WTC11 (cell line): ENCODE measurements at regions not wholly inside any gene's neighbourhood (a gene's known extent, or its start where the extent isn't known, plus 50 kb on each side); places are given as distances from the start of the nearest gene placed in this dataset.

Experiments
- ATAC-seq: fragments of 200-7000 bp; cut with Tn5 transposase; 2 replicates; pipeline ENCODE4 v1.10.0; 2021; ENCODE audit warnings: mild to moderate bottlenecking, moderate library complexity
- CTCF ChIA-PET: fragments of 300-600 bp; sonication (Branson Sonifier 250); formaldehyde crosslinking; loops from one replicate; lab custom pipeline; 2021; ENCODE audit warnings: antibody characterized with exemption; lab: Charles Lee
- POLR2A ChIA-PET: fragments of 350-600 bp; sonication (Branson Sonifier 250); formaldehyde crosslinking; loops from one replicate; lab custom pipeline; 2021; ENCODE audit warnings: antibody characterized with exemption; lab: Charles Lee
- DNase-seq: peaks from one replicate; pipeline ENCODE4 v3.0.0; 2021; ENCODE audit warnings: low spot score
- H3K27ac Mint-ChIP-seq: 2 replicates; pipeline ENCODE4 v1.8.0; 2021; ENCODE audit warnings: mixed read lengths
- H3K27me3 Mint-ChIP-seq: 2 replicates; pipeline ENCODE4 v1.8.0; 2021; ENCODE audit warnings: low read depth, mild to moderate bottlenecking, moderate library complexity, mixed read lengths
- H3K36me3 Mint-ChIP-seq: 2 replicates; pipeline ENCODE4 v1.8.0; 2021; ENCODE audit warnings: mixed read lengths
- H3K4me1 Mint-ChIP-seq: 2 replicates; pipeline ENCODE4 v1.8.0; 2022; ENCODE audit warnings: mixed read lengths
- H3K4me3 Mint-ChIP-seq: 2 replicates; pipeline ENCODE4 v1.8.0; 2021; ENCODE audit warnings: mild to moderate bottlenecking, moderate library complexity, mixed read lengths
- H3K9me3 Mint-ChIP-seq: 2 replicates; pipeline ENCODE4 v1.8.0; 2021; ENCODE audit warnings: mixed read lengths
- ATF1 ChIP-seq: sonication (generic); formaldehyde crosslinking; IDR thresholded peaks from 2 replicates; pipeline ENCODE4 v1.8.1; 2023; ENCODE audit warnings: mild to moderate bottlenecking, moderate library complexity, missing genetic modification reagents
- ATF3 ChIP-seq: sonication (generic); formaldehyde crosslinking; conservative IDR thresholded peaks from 2 replicates; pipeline ENCODE4 v1.8.1; 2022; ENCODE audit warnings: mild to moderate bottlenecking, missing genetic modification reagents
- CBFB ChIP-seq: sonication (generic); formaldehyde crosslinking; IDR thresholded peaks from 2 replicates; pipeline ENCODE4 v1.8.1; 2022; ENCODE audit warnings: mild to moderate bottlenecking, low read depth, missing genetic modification reagents
- CREB1 ChIP-seq: sonication (generic); formaldehyde crosslinking; IDR thresholded peaks from 2 replicates; pipeline ENCODE4 v1.8.0; 2023; ENCODE audit warnings: mild to moderate bottlenecking, missing genetic modification reagents
- CREM ChIP-seq: sonication (generic); formaldehyde crosslinking; IDR thresholded peaks from 2 replicates; pipeline ENCODE4 v1.8.1; 2022; ENCODE audit warnings: mild to moderate bottlenecking, missing genetic modification reagents, moderate library complexity
- CTCF ChIP-seq: fragments of 200-600 bp; IDR thresholded peaks from 2 replicates; pipeline ENCODE4 v1.8.0; 2022; ENCODE audit warnings: antibody characterized with exemption
- E2F4 ChIP-seq: sonication (generic); formaldehyde crosslinking; IDR thresholded peaks from 2 replicates; pipeline ENCODE4 v1.8.1; 2022; ENCODE audit warnings: low read depth, mild to moderate bottlenecking, moderate library complexity, missing genetic modification reagents, borderline replicate concordance
- FOXP1 ChIP-seq: sonication (generic); formaldehyde crosslinking; IDR thresholded peaks from 2 replicates; pipeline ENCODE4 v1.8.0; 2022; ENCODE audit warnings: missing genetic modification reagents, mild to moderate bottlenecking, moderate library complexity, borderline replicate concordance
- GABPB1 ChIP-seq: sonication (generic); formaldehyde crosslinking; IDR thresholded peaks from 2 replicates; pipeline ENCODE4 v1.8.1; 2023; ENCODE audit warnings: mild to moderate bottlenecking, missing genetic modification reagents
- HMGA2 ChIP-seq: fragments of 250-450 bp; sonication (Bioruptor Pico); IDR thresholded peaks from 2 replicates; pipeline ENCODE4 v1.4.0; 2021; ENCODE audit warnings: mild to moderate bottlenecking, moderate library complexity
- JUN ChIP-seq: sonication (generic); formaldehyde crosslinking; IDR thresholded peaks from 2 replicates; pipeline ENCODE4 v1.8.0; 2023; ENCODE audit warnings: mild to moderate bottlenecking, missing genetic modification reagents
- MXD4 ChIP-seq: fragments of 250-450 bp; sonication (Bioruptor Pico); IDR thresholded peaks from 2 replicates; pipeline ENCODE4 v1.8.0; 2021; ENCODE audit warnings: mild to moderate bottlenecking, moderate library complexity, borderline replicate concordance
- MYBL2 ChIP-seq: sonication (generic); formaldehyde crosslinking; IDR thresholded peaks from 2 replicates; pipeline ENCODE4 v1.8.1; 2023; ENCODE audit warnings: mild to moderate bottlenecking, moderate library complexity, missing genetic modification reagents
- NFYB ChIP-seq: sonication (generic); formaldehyde crosslinking; conservative IDR thresholded peaks from 2 replicates; pipeline ENCODE4 v1.8.0; 2022; ENCODE audit warnings: low read depth, missing genetic modification reagents
- RELA ChIP-seq: sonication (generic); formaldehyde crosslinking; IDR thresholded peaks from 2 replicates; pipeline ENCODE4 v1.8.1; 2022; ENCODE audit warnings: missing genetic modification reagents, mild to moderate bottlenecking, borderline replicate concordance
- SMAD3 ChIP-seq: sonication (generic); formaldehyde crosslinking; IDR thresholded peaks from 2 replicates; pipeline ENCODE4 v1.8.0; 2022; ENCODE audit warnings: missing genetic modification reagents, mild to moderate bottlenecking, borderline replicate concordance
- SMAD4 ChIP-seq: sonication (generic); formaldehyde crosslinking; IDR thresholded peaks from 2 replicates; pipeline ENCODE4 v1.8.0; 2022; ENCODE audit warnings: mild to moderate bottlenecking, missing genetic modification reagents
- TCF7 ChIP-seq: sonication (generic); formaldehyde crosslinking; IDR thresholded peaks from 2 replicates; pipeline ENCODE4 v1.8.0; 2022; ENCODE audit warnings: mild to moderate bottlenecking, low read depth, missing genetic modification reagents, moderate library complexity
- TEAD1 ChIP-seq: sonication (generic); formaldehyde crosslinking; IDR thresholded peaks from 2 replicates; pipeline ENCODE4 v1.8.0; 2022; ENCODE audit warnings: mild to moderate bottlenecking, missing genetic modification reagents
- USF2 ChIP-seq: sonication (generic); formaldehyde crosslinking; IDR thresholded peaks from 2 replicates; pipeline ENCODE4 v1.8.1; 2023; ENCODE audit warnings: mild to moderate bottlenecking, missing genetic modification reagents, moderate library complexity
- ZBTB43 ChIP-seq: sonication (generic); formaldehyde crosslinking; IDR thresholded peaks from 2 replicates; pipeline ENCODE4 v1.8.1; 2023; ENCODE audit warnings: mild to moderate bottlenecking, missing genetic modification reagents
- ZMAT4 ChIP-seq: fragments of 250-450 bp; sonication (Bioruptor Pico); IDR thresholded peaks from 2 replicates; pipeline ENCODE4 v1.9.0; 2021; ENCODE audit warnings: mild to moderate bottlenecking
- ZNF121 ChIP-seq: sonication (generic); formaldehyde crosslinking; IDR thresholded peaks from 2 replicates; pipeline ENCODE4 v1.8.0; 2023; ENCODE audit warnings: missing genetic modification reagents
- ZNF317 ChIP-seq: sonication (generic); formaldehyde crosslinking; IDR thresholded peaks from 2 replicates; pipeline ENCODE4 v1.8.1; 2023; ENCODE audit warnings: low read depth, mild to moderate bottlenecking, moderate library complexity, missing genetic modification reagents, borderline replicate concordance

- Mint-ChIP-seq H3K36me3 (no peaks in the 10 kb centered on the region), H3K27ac (no peak overlapping the region), H3K27me3 (no peaks in the 10 kb centered on the region; the same call in none of the 2 replicates), H3K9me3 (no peaks in the 10 kb centered on the region), H3K4me3 (no peak overlapping the region), H3K4me1 (peaks cover 6% of the 10 kb centered on the region; the same call in 1 of the 2 replicates)
- ChIA-PET POLR2A (no interaction called here), CTCF (no interaction called here)
- TF ChIP-seq ATF1: no peak
- no peak for TF ChIP-seq FOXP1 (CRISPR knock-in tag)
- no peak for TF ChIP-seq ATF3 (CRISPR knock-in tag)
- TF ChIP-seq USF2 (CRISPR knock-in tag): no peak
- no peak for TF ChIP-seq CREM
- no peak for TF ChIP-seq ZNF121 (CRISPR knock-in tag)
- no peak for TF ChIP-seq MYBL2 (CRISPR knock-in tag)
- ATAC-seq (no peak), DNase-seq (no peak)
These were observed 150.9 kb upstream of the JUN start for GRCh38 chr1:58934706-58935105.

GRCh38 chr1:58936973-58937372 is 153.1 kb upstream of the JUN start:
- no peak overlapping the region for H3K4me3 Mint-ChIP-seq
- no peaks in the 10 kb centered on the region for H3K36me3 Mint-ChIP-seq
- ChIA-PET POLR2A (interaction anchor here (1.5 kb wide), 1 partner anchor 14 kb away, joined by 4 read pairs; no protein-coding TSS in a partner anchor), CTCF (no interaction called here)
- ATAC-seq (no peak), DNase-seq (no peak)
- H3K4me1 Mint-ChIP-seq: peaks cover 6% of the 10 kb centered on the region; the same call in 1 of the 2 replicates
- no peaks in the 10 kb centered on the region; the same call in 1 of the 2 replicates for H3K27me3 Mint-ChIP-seq
- H3K27ac Mint-ChIP-seq: no peak overlapping the region
- no peaks in the 10 kb centered on the region for H3K9me3 Mint-ChIP-seq
- TF ChIP-seq TEAD1 (CRISPR knock-in tag): no peak
- no peak for TF ChIP-seq GABPB1 (CRISPR knock-in tag)
- TF ChIP-seq NFYB: no peak
- no peak for TF ChIP-seq MYBL2 (CRISPR knock-in tag)
- no peak for TF ChIP-seq CTCF
- TF ChIP-seq E2F4 (CRISPR knock-in tag): no peak
- TF ChIP-seq CREB1: no peak
- TF ChIP-seq HMGA2 (CRISPR knock-in tag): no peak

GRCh38 chr1:58939146-58939545 is 155.3 kb upstream of the JUN start:
- Mint-ChIP-seq H3K9me3 (no peaks in the 10 kb centered on the region), H3K36me3 (no peaks in the 10 kb centered on the region), H3K27me3 (no peaks in the 10 kb centered on the region; the same call in 1 of the 2 replicates), H3K4me3 (no peak overlapping the region), H3K27ac (no peak overlapping the region), H3K4me1 (peaks cover 6% of the 10 kb centered on the region; the same call in 1 of the 2 replicates)
- no peak for ATAC-seq
- POLR2A ChIA-PET: no interaction called here
- CTCF ChIA-PET: interaction anchor here (0.6 kb wide), 1 partner anchor 130 kb away, joined by 3 read pairs; no protein-coding TSS in a partner anchor
- DNase-seq: no peak
- TF ChIP-seq ZMAT4 (CRISPR knock-in tag): no peak
- no peak for TF ChIP-seq CTCF
- TF ChIP-seq TCF7 (CRISPR knock-in tag): no peak
- no peak for TF ChIP-seq SMAD3
- no peak for TF ChIP-seq ATF1
- TF ChIP-seq CBFB: no peak
- TF ChIP-seq ZBTB43 (CRISPR knock-in tag): no peak
- TF ChIP-seq ZNF317: no peak
- TF ChIP-seq SMAD4 (CRISPR knock-in tag): no peak
- no peak for TF ChIP-seq RELA
- TF ChIP-seq MXD4 (CRISPR knock-in tag): no peak
- no peak for TF ChIP-seq JUN (CRISPR knock-in tag)
